K562 (cell line): ENCODE measurements at regions not wholly inside any gene's neighbourhood (a gene's known extent, or its start where the extent isn't known, plus 50 kb on each side); places are given as distances from the start of the nearest gene placed in this dataset.
A peak's percentile ranks its signal among the peaks of the same experiment; 100 is the strongest.

Source experiments
- ATAC-seq: fragments of 200-7000 bp; cut with Tn5 transposase; 3 replicates; pipeline ENCODE4 v1.9.1; 2020; ENCODE audit warnings: moderate library complexity
- BruUV-seq: library from RNA; stranded (reverse); fragments of 400-500 nt; replicated peaks from 2 replicates; lab custom pipeline; 2021; lab: Mats Ljungman, UMichigan
- CTCF ChIA-PET: fragments of 300-600 bp; formaldehyde crosslinking; extraction: SDS; loops from one replicate; lab custom pipeline; 2021; ENCODE audit warnings: low intra/inter-chr PET ratio; lab: Yijun Ruan, JAX
- POLR2A ChIA-PET: fragments of 300-600, 350-650 bp; sonication (Branson Sonifier 250); formaldehyde crosslinking; extraction: SDS; loops from one replicate; lab custom pipeline; 2021; ENCODE audit warnings: antibody characterized with exemption, inconsistent platforms; lab: Yijun Ruan, JAX
- DNase-seq, 4 experiments: peaks; one replicate each; pipeline versions ENCODE4 v3.0.0 to v3.0.0-alpha.2; 2011 to 2018; ENCODE audit warnings: low spot score in 3 of 4, mixed read lengths in 3 of 4; ENCODE audit errors: extremely low read depth in 1 of 4
- FAIRE-seq: peaks from 2 replicates; lab custom pipeline; 2011; peaks lifted over from hg19 to GRCh38; lab: Jason Lieb, UNC
- H2AFZ ChIP-seq: 2 replicates; pipeline ENCODE4 v1.6.0; 2011; ENCODE audit warnings: low read depth, low read length, control low read depth, inconsistent platforms
- H3K27ac ChIP-seq: fragments of 200-600 bp; 3 replicates; pipeline ENCODE4 v1.8.0; 2011; ENCODE audit warnings: low read depth, mild to moderate bottlenecking, control low read depth, inconsistent platforms, low read length, moderate library complexity, mixed read lengths; ENCODE audit errors: extremely low read depth
- H3K27me3 ChIP-seq, 2 experiments: fragments of 300-600 bp in 1 of 2; 2 replicates in 1 of 2; 3 replicates in 1 of 2; pipeline versions ENCODE4 v1.6.0 to v1.8.0; 2011; ENCODE audit warnings: inconsistent platforms in 2 of 2, low read length in 2 of 2, mild to moderate bottlenecking in 1 of 2, mixed read lengths in 1 of 2, moderate library complexity in 1 of 2; ENCODE audit not compliant: control insufficient read depth in 2 of 2, insufficient read depth in 2 of 2
- H3K36me3 ChIP-seq: fragments of 300-600 bp; 3 replicates; pipeline ENCODE4 v1.8.0; 2011; ENCODE audit warnings: mild to moderate bottlenecking, low read length, inconsistent platforms; ENCODE audit not compliant: control insufficient read depth, insufficient read depth
- H3K4me1 ChIP-seq, 2 experiments: fragments of 200-600 bp in 1 of 2; replicated peaks in 1 of 2; 2 replicates in 1 of 2; 3 replicates in 1 of 2; pipeline versions ENCODE4 v1.5.1 to v1.8.0; 2011; ENCODE audit warnings: inconsistent platforms in 2 of 2, low read length in 2 of 2, mild to moderate bottlenecking in 1 of 2, mixed read lengths in 1 of 2, moderate library complexity in 1 of 2; ENCODE audit not compliant: control insufficient read depth in 2 of 2, insufficient read depth in 2 of 2
- H3K4me2 ChIP-seq: 2 replicates; pipeline ENCODE4 v1.6.1; 2011; ENCODE audit warnings: low read length, control low read depth, inconsistent platforms, mixed read lengths; ENCODE audit not compliant: insufficient read depth
- H3K4me3 ChIP-seq: fragments of 200-600 bp; sonication (generic), shearing (Covaris generic); 2 replicates; pipeline ENCODE4 v1.5.1; 2016; ENCODE audit warnings: control low read depth, inconsistent platforms
- H3K79me2 ChIP-seq: fragments of 200-600 bp; 3 replicates; pipeline ENCODE4 v1.8.0; 2011; ENCODE audit warnings: low read length, inconsistent platforms; ENCODE audit not compliant: control insufficient read depth, insufficient read depth
- H3K9ac ChIP-seq, 2 experiments: 2 replicates each; pipeline versions ENCODE4 v1.6.0 to v1.6.1; 2011; ENCODE audit warnings: low read depth in 2 of 2, low read length in 2 of 2, control low read depth in 1 of 2, inconsistent platforms in 1 of 2, mild to moderate bottlenecking in 1 of 2, mixed read lengths in 1 of 2; ENCODE audit not compliant: insufficient read depth in 1 of 2
- H3K9me1 ChIP-seq: one replicate; pipeline ENCODE4 v1.6.0; 2011; ENCODE audit warnings: inconsistent platforms, mild to moderate bottlenecking, low read length, moderate library complexity; ENCODE audit not compliant: control insufficient read depth, insufficient read depth
- H3K9me3 ChIP-seq: replicated peaks from 2 replicates; pipeline ENCODE4 v1.5.1; 2011; ENCODE audit warnings: low read depth, low read length, inconsistent platforms; ENCODE audit not compliant: control insufficient read depth, insufficient read depth
- H4K20me1 ChIP-seq: replicated peaks from 2 replicates; pipeline ENCODE4 v1.6.1; 2011; ENCODE audit warnings: low read length, inconsistent platforms, mixed read lengths; ENCODE audit not compliant: control insufficient read depth, insufficient read depth
- EGR1 ChIP-seq: fragments of 450-650 bp; conservative IDR thresholded peaks from 2 replicates; pipeline ENCODE4 v1.6.1; 2017; ENCODE audit warnings: mild to moderate bottlenecking
- GTF2A2 ChIP-seq: IDR thresholded peaks from 2 replicates; pipeline ENCODE4 v1.6.1; 2016; ENCODE audit warnings: mild to moderate bottlenecking, missing genetic modification characterization, missing compliant biosample characterization
- WGBS: fragments of 100-300 bp; shearing (Covaris generic); methylation state at CpG from one replicate; pipeline ENCODE4 v1.1.6; 2016; ENCODE audit warnings: low coverage, mixed read lengths; ENCODE audit not compliant: insufficient coverage; ENCODE audit errors: missing lambda C conversion rate; 5-methylcytosine and 5-hydroxymethylcytosine counted together
- in situ Hi-C: fragments of 300-500 bp; cut with MboI; formaldehyde crosslinking; loops from 4 replicates; pipeline ENCODE4 v1.15.0; 2018; ENCODE audit warnings: inconsistent platforms, mixed read lengths
- intact Hi-C: fragments of 100-400 bp; cut with micrococcal nuclease; formaldehyde crosslinking; loops from 2 replicates; pipeline ENCODE4 v1.14.2; 2022
- TF ChIP-seq, protein P1 (sequence below): IDR thresholded peaks from 2 replicates; pipeline ENCODE4 v1.6.1; 2011; ENCODE audit warnings: borderline replicate concordance, low read depth, mild to moderate bottlenecking, moderate library complexity, low read length; ENCODE audit not compliant: insufficient read depth, poor library complexity, severe bottlenecking

DNA sequence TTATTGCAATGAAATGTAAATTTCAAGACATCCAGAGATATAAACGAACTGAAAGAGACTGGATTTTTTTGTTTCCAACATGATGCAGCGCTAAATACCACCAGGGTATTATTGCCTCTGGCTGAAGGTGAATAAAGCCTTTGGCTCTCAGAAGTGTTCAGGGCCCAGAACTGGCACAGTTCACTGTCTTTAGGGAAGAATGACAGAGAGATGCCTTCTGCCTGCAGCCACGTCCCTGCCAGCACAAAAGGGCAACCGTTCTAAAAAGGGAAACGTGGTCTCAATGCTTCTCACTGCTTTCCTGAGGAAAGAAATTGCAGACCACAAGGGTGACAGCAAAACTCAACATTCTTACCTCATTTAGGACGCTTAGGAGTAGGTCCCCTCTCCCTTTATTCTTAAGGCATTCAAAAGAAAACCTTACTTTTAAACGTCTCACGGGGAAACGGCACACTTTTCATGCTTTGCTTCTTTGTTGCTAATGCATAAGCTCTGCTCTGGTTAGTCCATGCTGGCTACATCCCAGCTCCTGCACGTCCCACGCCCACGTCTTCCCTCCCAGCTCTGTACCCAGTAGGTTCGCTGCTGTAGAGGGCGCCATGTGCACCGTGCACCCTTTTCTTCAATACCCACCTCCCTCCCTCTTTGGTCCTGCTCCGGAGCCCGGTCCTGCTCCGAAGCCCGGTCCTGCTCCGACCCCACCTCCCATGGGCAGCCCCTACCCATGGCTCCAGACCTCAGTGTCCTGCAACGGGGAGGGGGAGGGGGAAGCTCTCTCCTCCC is 171.0 kb downstream of the HRH4 start:
- CTCF ChIA-PET, result no interaction called here
- intact Hi-C loops, result no loop called here
- H4K20me1 ChIP-seq, result no peaks in the 10 kb centered on the region
- TF ChIP-seq GTF2A2 (tag) (no peak), EGR1 (peak; percentile 42; the same call in 1 of the 2 replicates)
- TF ChIP-seq, protein P1, sequence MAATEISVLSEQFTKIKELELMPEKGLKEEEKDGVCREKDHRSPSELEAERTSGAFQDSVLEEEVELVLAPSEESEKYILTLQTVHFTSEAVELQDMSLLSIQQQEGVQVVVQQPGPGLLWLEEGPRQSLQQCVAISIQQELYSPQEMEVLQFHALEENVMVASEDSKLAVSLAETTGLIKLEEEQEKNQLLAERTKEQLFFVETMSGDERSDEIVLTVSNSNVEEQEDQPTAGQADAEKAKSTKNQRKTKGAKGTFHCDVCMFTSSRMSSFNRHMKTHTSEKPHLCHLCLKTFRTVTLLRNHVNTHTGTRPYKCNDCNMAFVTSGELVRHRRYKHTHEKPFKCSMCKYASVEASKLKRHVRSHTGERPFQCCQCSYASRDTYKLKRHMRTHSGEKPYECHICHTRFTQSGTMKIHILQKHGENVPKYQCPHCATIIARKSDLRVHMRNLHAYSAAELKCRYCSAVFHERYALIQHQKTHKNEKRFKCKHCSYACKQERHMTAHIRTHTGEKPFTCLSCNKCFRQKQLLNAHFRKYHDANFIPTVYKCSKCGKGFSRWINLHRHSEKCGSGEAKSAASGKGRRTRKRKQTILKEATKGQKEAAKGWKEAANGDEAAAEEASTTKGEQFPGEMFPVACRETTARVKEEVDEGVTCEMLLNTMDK, result peak; percentile 30
- 1% methylated on average over 21 of the region's 21 CpGs for WGBS
- DNase-seq (no peak), FAIRE-seq (no peak), ATAC-seq (peak; percentile 51; the same call in 1 of the 3 replicates)
- H3K27me3 ChIP-seq, result no peaks in the 10 kb centered on the region; a peak in 1 of 5 replicates
- H3K4me1 ChIP-seq, result no peaks in the 10 kb centered on the region
- H3K4me3 ChIP-seq, result no peak overlapping the region
- H3K79me2 ChIP-seq, result no peaks in the 10 kb centered on the region
- H3K9me3 ChIP-seq, result no peaks in the 10 kb centered on the region
- no peaks in the 10 kb centered on the region for H3K9me1 ChIP-seq
- no peak overlapping the region for H3K4me2 ChIP-seq
- no TSS peak for BruUV-seq
- no peak overlapping the region for H3K9ac ChIP-seq
- no peak overlapping the region for H3K27ac ChIP-seq
- POLR2A ChIA-PET, result no interaction called here
- in situ Hi-C loops, result no loop called here
- no peaks in the 10 kb centered on the region for H3K36me3 ChIP-seq
- H2AFZ ChIP-seq, result no peak overlapping the region
